Endodermal cell (in vitro differentiated cells): ENCODE measurements at regions not wholly inside any gene's neighbourhood (a gene's known extent, or its start where the extent isn't known, plus 50 kb on each side); places are given as distances from the start of the nearest gene placed in this dataset.

Experiments used
- DNase-seq: peaks from one replicate; pipeline ENCODE4 v3.0.0-alpha.2; 2017
- H3K27ac ChIP-seq: 2 replicates; pipeline ENCODE4 v1.5.1; 2013; ENCODE audit warnings: mild to moderate bottlenecking, low read depth, low read length, moderate library complexity
- H3K27me3 ChIP-seq: 2 replicates; pipeline ENCODE4 v1.6.1; 2013; ENCODE audit warnings: mild to moderate bottlenecking, low read length, moderate library complexity; ENCODE audit not compliant: insufficient read depth, control insufficient read depth, poor library complexity, severe bottlenecking
- H3K36me3 ChIP-seq: 2 replicates; pipeline ENCODE4 v1.7.0; 2013; ENCODE audit warnings: mild to moderate bottlenecking, low read length, moderate library complexity; ENCODE audit not compliant: control insufficient read depth, insufficient read depth
- H3K4me1 ChIP-seq: one replicate; pipeline ENCODE4 v1.7.0; 2013; ENCODE audit warnings: low read length; ENCODE audit not compliant: control insufficient read depth, insufficient read depth
- H3K4me3 ChIP-seq: 2 replicates; pipeline ENCODE4 v1.5.1; 2013; ENCODE audit warnings: mild to moderate bottlenecking, low read length, moderate library complexity
- H3K9ac ChIP-seq: 2 replicates; pipeline ENCODE4 v1.6.1; 2013; ENCODE audit warnings: mild to moderate bottlenecking, low read length, moderate library complexity; ENCODE audit not compliant: poor library complexity, severe bottlenecking; ENCODE audit errors: extremely low read depth
- H3K9me3 ChIP-seq: 2 replicates; pipeline ENCODE4 v1.6.1; 2013; ENCODE audit warnings: mild to moderate bottlenecking, low read length, moderate library complexity; ENCODE audit not compliant: control insufficient read depth
- H3K27ac Mint-ChIP-seq: 2 replicates; pipeline ENCODE4 v1.8.0; 2020; ENCODE audit warnings: mixed read lengths
- H3K27me3 Mint-ChIP-seq: 2 replicates; pipeline ENCODE4 v1.8.0; 2021; ENCODE audit warnings: mild to moderate bottlenecking, mixed read lengths; ENCODE audit not compliant: insufficient read depth
- H3K36me3 Mint-ChIP-seq: 2 replicates; pipeline ENCODE4 v1.8.0; 2020; ENCODE audit warnings: low read depth, mixed read lengths
- H3K4me1 Mint-ChIP-seq: 2 replicates; pipeline ENCODE4 v1.8.0; 2020; ENCODE audit warnings: mixed read lengths
- H3K4me3 Mint-ChIP-seq: 2 replicates; pipeline ENCODE4 v1.8.0; 2020; ENCODE audit warnings: mild to moderate bottlenecking, moderate library complexity, mixed read lengths
- H3K9me3 Mint-ChIP-seq: 2 replicates; pipeline ENCODE4 v1.8.0; 2020; ENCODE audit warnings: mild to moderate bottlenecking, mixed read lengths
- CTCF ChIP-seq: fragments of 200-600 bp; sonication (generic); conservative IDR thresholded peaks from 2 replicates; pipeline ENCODE4 v1.5.0; 2021; ENCODE audit warnings: antibody characterized with exemption, mild to moderate bottlenecking
- WGBS, 2 experiments: methylation state at CpG; one replicate each; pipeline versions ENCODE4 v1.1.5 to v1.1.7; 2013; ENCODE audit warnings: missing lambda C conversion rate in 2 of 2, mixed read lengths in 1 of 2; ENCODE audit not compliant: insufficient coverage in 1 of 2, insufficient read length in 1 of 2; 5-methylcytosine and 5-hydroxymethylcytosine counted together

GRCh38 chr9:109852556-109852955 lies 72.6 kb downstream of the PALM2AKAP2 start:
- H3K4me1 ChIP-seq = no peaks in the 10 kb centered on the region
- no peak for DNase-seq
- peaks cover 2% of the 10 kb centered on the region for H3K4me1 Mint-ChIP-seq
- H3K27me3 ChIP-seq = no peaks in the 10 kb centered on the region
- no peak overlapping the region for H3K9ac ChIP-seq
- H3K36me3 ChIP-seq = no peaks in the 10 kb centered on the region
- H3K27me3 Mint-ChIP-seq = peaks cover 26% of the 10 kb centered on the region
- H3K9me3 ChIP-seq = no peaks in the 10 kb centered on the region
- WGBS, 2 experiments = 96% methylated on average over 2 of the region's 2 CpGs; no CpG with 5 or more reads in 1 of the 2 experiments
- no peak overlapping the region for H3K27ac ChIP-seq
- no peak overlapping the region for H3K4me3 ChIP-seq
- H3K4me3 Mint-ChIP-seq = no peak overlapping the region
- no peak overlapping the region for H3K27ac Mint-ChIP-seq
- H3K9me3 Mint-ChIP-seq = no peaks in the 10 kb centered on the region
- TF ChIP-seq CTCF = no peak
- H3K36me3 Mint-ChIP-seq = no peaks in the 10 kb centered on the region

- peaks cover 2% of the 10 kb centered on the region for H3K4me1 Mint-ChIP-seq
- H3K27me3 Mint-ChIP-seq = peaks cover 25% of the 10 kb centered on the region
- Histone ChIP-seq H3K27ac (no peak overlapping the region), H3K4me3 (no peak overlapping the region), H3K9ac (no peak overlapping the region), H3K27me3 (peaks cover 9% of the 10 kb centered on the region), H3K4me1 (no peaks in the 10 kb centered on the region), H3K9me3 (no peaks in the 10 kb centered on the region), H3K36me3 (no peaks in the 10 kb centered on the region)
- H3K9me3 Mint-ChIP-seq = no peaks in the 10 kb centered on the region
- H3K27ac Mint-ChIP-seq = no peak overlapping the region
- DNase-seq = no peak
- TF ChIP-seq CTCF = no peak
- WGBS, 2 experiments = 90% methylated on average over 2 of the region's 2 CpGs; no CpG with 5 or more reads in 1 of the 2 experiments
- H3K36me3 Mint-ChIP-seq = no peaks in the 10 kb centered on the region
- H3K4me3 Mint-ChIP-seq = no peak overlapping the region
Measured at GRCh38 chr9:109855540-109855939, 75.5 kb downstream of the PALM2AKAP2 start.

- H3K36me3 Mint-ChIP-seq = no peaks in the 10 kb centered on the region
- Histone ChIP-seq H3K36me3 (no peaks in the 10 kb centered on the region), H3K27ac (no peak overlapping the region), H3K9ac (no peak overlapping the region), H3K27me3 (peaks cover 20% of the 10 kb centered on the region), H3K9me3 (no peaks in the 10 kb centered on the region), H3K4me3 (no peak overlapping the region), H3K4me1 (no peaks in the 10 kb centered on the region)
- no peaks in the 10 kb centered on the region for H3K9me3 Mint-ChIP-seq
- H3K4me1 Mint-ChIP-seq = peaks cover 2% of the 10 kb centered on the region
- no peak for TF ChIP-seq CTCF
- no peak overlapping the region for H3K27ac Mint-ChIP-seq
- WGBS, 2 experiments = 83 to 91% methylated on average over 4 to 6 of the region's 6 CpGs
- H3K27me3 Mint-ChIP-seq = peaks cover 20% of the 10 kb centered on the region
- no peak overlapping the region for H3K4me3 Mint-ChIP-seq
- DNase-seq = peak; percentile 55
Measured at GRCh38 chr9:109856785-109857184, 76.8 kb downstream of the PALM2AKAP2 start.
